IgD-negative memory B cell (primary cell): ENCODE measurements at regions not wholly inside any gene's neighbourhood (a gene's known extent, or its start where the extent isn't known, plus 50 kb on each side); places are given as distances from the start of the nearest gene placed in this dataset.

Source experiments
- H3K27ac Mint-ChIP-seq, 3 donors: one replicate each; pipeline ENCODE4 v1.8.0; 2020 to 2022; ENCODE audit warnings: mild to moderate bottlenecking in 3 of 3, mixed read lengths in 3 of 3, moderate library complexity in 1 of 3
- H3K27me3 Mint-ChIP-seq: one replicate; pipeline ENCODE4 v1.8.0; 2021; ENCODE audit warnings: mixed read lengths
- H3K36me3 Mint-ChIP-seq: one replicate; pipeline ENCODE4 v1.8.0; 2020; ENCODE audit warnings: mild to moderate bottlenecking, mixed read lengths
- H3K4me1 Mint-ChIP-seq, 3 donors: one replicate each; pipeline ENCODE4 v1.8.0; 2020 to 2022; ENCODE audit warnings: mixed read lengths in 3 of 3, mild to moderate bottlenecking in 1 of 3
- H3K4me3 Mint-ChIP-seq, 4 donors: one replicate each; pipeline ENCODE4 v1.8.0; 2020 to 2022; ENCODE audit warnings: mild to moderate bottlenecking in 4 of 4, mixed read lengths in 4 of 4, moderate library complexity in 3 of 4
- H3K9me3 Mint-ChIP-seq, 3 donors: one replicate each; pipeline ENCODE4 v1.8.0; 2020 to 2021; ENCODE audit warnings: mixed read lengths in 3 of 3, mild to moderate bottlenecking in 1 of 3

- Mint-ChIP-seq H3K27ac (no peak overlapping the region), H3K4me3 (no peak overlapping the region), H3K4me1 (no peaks in the 10 kb centered on the region), H3K9me3 (peaks cover 0 to 3% (median 2%) of the 10 kb centered on the region in 3 donors), H3K27me3 (no peaks in the 10 kb centered on the region), H3K36me3 (peaks cover 2% of the 10 kb centered on the region)
Observed at GRCh38 chr4:24405341-24405740, 179.0 kb downstream of the DHX15 start.

GRCh38 chr4:24404281-24404680 is 180.1 kb downstream of the DHX15 start:
- peaks cover 2% of the 10 kb centered on the region for H3K36me3 Mint-ChIP-seq
- no peaks in the 10 kb centered on the region for H3K27me3 Mint-ChIP-seq
- H3K4me1 Mint-ChIP-seq: no peaks in the 10 kb centered on the region

GRCh38 chr4:24403265-24403664 is 181.1 kb downstream of the DHX15 start:
- H3K36me3 Mint-ChIP-seq: peaks cover 2% of the 10 kb centered on the region
- H3K27me3 Mint-ChIP-seq: no peaks in the 10 kb centered on the region
- H3K4me3 Mint-ChIP-seq: no peak overlapping the region
- no peak overlapping the region for H3K27ac Mint-ChIP-seq
- H3K9me3 Mint-ChIP-seq: peaks cover 0 to 3% (median 2%) of the 10 kb centered on the region in 3 donors
- no peaks in the 10 kb centered on the region for H3K4me1 Mint-ChIP-seq

More at GRCh38 chr4:24404281-24404680, 180.1 kb downstream of the DHX15 start:
- H3K9me3 Mint-ChIP-seq: peaks cover 0 to 3% (median 2%) of the 10 kb centered on the region in 3 donors
- no peak overlapping the region for H3K4me3 Mint-ChIP-seq
- H3K27ac Mint-ChIP-seq: no peak overlapping the region

- no peaks in the 10 kb centered on the region for H3K4me1 Mint-ChIP-seq
- peaks cover 2% of the 10 kb centered on the region for H3K36me3 Mint-ChIP-seq
- no peaks in the 10 kb centered on the region for H3K27me3 Mint-ChIP-seq
- peaks cover 0 to 3% (median 2%) of the 10 kb centered on the region in 3 donors for H3K9me3 Mint-ChIP-seq
- H3K4me3 Mint-ChIP-seq: no peak overlapping the region
- peak overlapping the region in 1 of 3 donors; percentile 1 for H3K27ac Mint-ChIP-seq
Observed at GRCh38 chr4:24400537-24400936, 183.8 kb downstream of the DHX15 start.

GRCh38 chr4:24396988-24397387 is 187.4 kb downstream of the DHX15 start:
- H3K27ac Mint-ChIP-seq: peak overlapping the region in 1 of 3 donors; percentile 1
- peaks cover 0 to 3% (median 2%) of the 10 kb centered on the region in 3 donors for H3K9me3 Mint-ChIP-seq
- H3K4me1 Mint-ChIP-seq: no peaks in the 10 kb centered on the region
- peaks cover under 1% of the 10 kb centered on the region for H3K36me3 Mint-ChIP-seq
- no peak overlapping the region for H3K4me3 Mint-ChIP-seq
- H3K27me3 Mint-ChIP-seq: no peaks in the 10 kb centered on the region

GRCh38 chr4:24395937-24396336 is 188.4 kb downstream of the DHX15 start:
- Mint-ChIP-seq H3K27me3 (no peaks in the 10 kb centered on the region), H3K4me3 (no peak overlapping the region), H3K36me3 (no peaks in the 10 kb centered on the region), H3K4me1 (no peaks in the 10 kb centered on the region), H3K27ac (no peak overlapping the region), H3K9me3 (peaks cover 0 to 2% (median 0%) of the 10 kb centered on the region in 3 donors)

GRCh38 chr4:24394041-24394440 is 190.3 kb downstream of the DHX15 start:
- H3K27me3 Mint-ChIP-seq: no peaks in the 10 kb centered on the region
- H3K9me3 Mint-ChIP-seq: no peaks in the 10 kb centered on the region
- H3K36me3 Mint-ChIP-seq: no peaks in the 10 kb centered on the region
- no peak overlapping the region for H3K27ac Mint-ChIP-seq
- no peaks in the 10 kb centered on the region for H3K4me1 Mint-ChIP-seq
- H3K4me3 Mint-ChIP-seq: no peak overlapping the region

- H3K27me3 Mint-ChIP-seq: no peaks in the 10 kb centered on the region
- no peaks in the 10 kb centered on the region for H3K4me1 Mint-ChIP-seq
- H3K4me3 Mint-ChIP-seq: no peak overlapping the region
- H3K9me3 Mint-ChIP-seq: peaks cover 0 to 4% (median 3%) of the 10 kb centered on the region in 3 donors
- H3K36me3 Mint-ChIP-seq: no peaks in the 10 kb centered on the region
- H3K27ac Mint-ChIP-seq: no peak overlapping the region
Observed at GRCh38 chr4:24392613-24393012, 191.7 kb downstream of the DHX15 start.

GRCh38 chr4:24382381-24382780 is 202.0 kb downstream of the DHX15 start:
- H3K4me1 Mint-ChIP-seq: no peaks in the 10 kb centered on the region
- H3K36me3 Mint-ChIP-seq: no peaks in the 10 kb centered on the region
- peaks cover 2 to 6% (median 5%) of the 10 kb centered on the region in 3 donors for H3K9me3 Mint-ChIP-seq

GRCh38 chr4:24380957-24381665 is 203.2 kb downstream of the DHX15 start:
- no peak overlapping the region for H3K4me3 Mint-ChIP-seq
- H3K27ac Mint-ChIP-seq: no peak overlapping the region
- H3K27me3 Mint-ChIP-seq: peaks cover 3% of the 10 kb centered on the region
- H3K9me3 Mint-ChIP-seq: peaks cover 2 to 5% (median 2%) of the 10 kb centered on the region in 3 donors
- no peaks in the 10 kb centered on the region for H3K4me1 Mint-ChIP-seq
- H3K36me3 Mint-ChIP-seq: no peaks in the 10 kb centered on the region

More at GRCh38 chr4:24382381-24382780, 202.0 kb downstream of the DHX15 start:
- Mint-ChIP-seq H3K4me3 (no peak overlapping the region), H3K27me3 (peaks cover 3% of the 10 kb centered on the region), H3K27ac (no peak overlapping the region)

- Mint-ChIP-seq H3K36me3 (no peaks in the 10 kb centered on the region), H3K27ac (no peak overlapping the region), H3K9me3 (peaks cover 0 to 4% (median 0%) of the 10 kb centered on the region in 3 donors), H3K4me3 (no peak overlapping the region), H3K4me1 (no peaks in the 10 kb centered on the region), H3K27me3 (peaks cover 3% of the 10 kb centered on the region)
Observed at GRCh38 chr4:24373704-24374103, 210.7 kb downstream of the DHX15 start.

- H3K9me3 Mint-ChIP-seq: peaks cover 0 to 4% (median 0%) of the 10 kb centered on the region in 3 donors
- no peaks in the 10 kb centered on the region for H3K4me1 Mint-ChIP-seq
- H3K27me3 Mint-ChIP-seq: peaks cover 3% of the 10 kb centered on the region
- H3K4me3 Mint-ChIP-seq: no peak overlapping the region
- H3K36me3 Mint-ChIP-seq: no peaks in the 10 kb centered on the region
- no peak overlapping the region for H3K27ac Mint-ChIP-seq
Observed at GRCh38 chr4:24372881-24373280, 211.5 kb downstream of the DHX15 start.

- H3K27me3 Mint-ChIP-seq: peaks cover 3% of the 10 kb centered on the region
- no peaks in the 10 kb centered on the region for H3K36me3 Mint-ChIP-seq
- H3K4me3 Mint-ChIP-seq: no peak overlapping the region
- no peaks in the 10 kb centered on the region for H3K4me1 Mint-ChIP-seq
- peaks cover 0 to 4% (median 0%) of the 10 kb centered on the region in 3 donors for H3K9me3 Mint-ChIP-seq
- H3K27ac Mint-ChIP-seq: no peak overlapping the region
Observed at GRCh38 chr4:24372341-24372740, 212.0 kb downstream of the DHX15 start.

- Mint-ChIP-seq H3K9me3 (peaks cover 0 to 4% (median 0%) of the 10 kb centered on the region in 3 donors), H3K4me1 (no peaks in the 10 kb centered on the region), H3K27me3 (peaks cover 3% of the 10 kb centered on the region), H3K4me3 (no peak overlapping the region), H3K27ac (no peak overlapping the region), H3K36me3 (no peaks in the 10 kb centered on the region)
Observed at GRCh38 chr4:24370421-24370820, 213.9 kb downstream of the DHX15 start.

- no peak overlapping the region for H3K4me3 Mint-ChIP-seq
Observed at GRCh38 chr4:24369507-24370029, 214.8 kb downstream of the DHX15 start.

GRCh38 chr4:24368801-24369200 is 215.6 kb downstream of the DHX15 start:
- H3K27ac Mint-ChIP-seq: no peak overlapping the region
- peaks cover 3% of the 10 kb centered on the region for H3K27me3 Mint-ChIP-seq
- peaks cover 0 to 4% (median 0%) of the 10 kb centered on the region in 3 donors for H3K9me3 Mint-ChIP-seq

More at GRCh38 chr4:24369507-24370029, 214.8 kb downstream of the DHX15 start:
- H3K9me3 Mint-ChIP-seq: peaks cover 0 to 4% (median 0%) of the 10 kb centered on the region in 3 donors
- H3K4me1 Mint-ChIP-seq: no peaks in the 10 kb centered on the region
- H3K27ac Mint-ChIP-seq: no peak overlapping the region
- no peaks in the 10 kb centered on the region for H3K36me3 Mint-ChIP-seq
- H3K27me3 Mint-ChIP-seq: peaks cover 3% of the 10 kb centered on the region

More at GRCh38 chr4:24368801-24369200, 215.6 kb downstream of the DHX15 start:
- no peaks in the 10 kb centered on the region for H3K4me1 Mint-ChIP-seq
- H3K4me3 Mint-ChIP-seq: no peak overlapping the region
- H3K36me3 Mint-ChIP-seq: no peaks in the 10 kb centered on the region
